ENCODE measurements at regions not wholly inside any gene's neighbourhood (a gene's known extent, or its start where the extent isn't known, plus 50 kb on each side); places are given as distances from the start of the nearest gene placed in this dataset.
A peak's percentile ranks its signal among the peaks of the same experiment; 100 is the strongest.

GRCh38 chr16:52247737-52248136 is 299.2 kb downstream of the TOX3 start:
- no peak overlapping the region for H3K4me3 Mint-ChIP-seq
- no peaks in the 10 kb centered on the region for H3K4me1 Mint-ChIP-seq

GRCh38 chr16:52238710-52239109 is 308.2 kb downstream of the TOX3 start:
- H3K9me3 Mint-ChIP-seq = peaks cover 0 to 17% (median 3%) of the 10 kb centered on the region in 6 donors
- no peak overlapping the region for H3K27ac Mint-ChIP-seq
- no peaks in the 10 kb centered on the region for H3K4me1 Mint-ChIP-seq

More at GRCh38 chr16:52247737-52248136, 299.2 kb downstream of the TOX3 start:
- no peak overlapping the region for H3K27ac Mint-ChIP-seq
- DNase-seq = no peak
- no peaks in the 10 kb centered on the region for H3K36me3 Mint-ChIP-seq
- peaks cover 0 to 33% (median 11%) of the 10 kb centered on the region in 6 donors for H3K9me3 Mint-ChIP-seq
- H3K27me3 Mint-ChIP-seq (ENCODE audit: low read depth in 3 of 3) = peaks cover 0 to 2% (median 0%) of the 10 kb centered on the region in 3 donors

DNA sequence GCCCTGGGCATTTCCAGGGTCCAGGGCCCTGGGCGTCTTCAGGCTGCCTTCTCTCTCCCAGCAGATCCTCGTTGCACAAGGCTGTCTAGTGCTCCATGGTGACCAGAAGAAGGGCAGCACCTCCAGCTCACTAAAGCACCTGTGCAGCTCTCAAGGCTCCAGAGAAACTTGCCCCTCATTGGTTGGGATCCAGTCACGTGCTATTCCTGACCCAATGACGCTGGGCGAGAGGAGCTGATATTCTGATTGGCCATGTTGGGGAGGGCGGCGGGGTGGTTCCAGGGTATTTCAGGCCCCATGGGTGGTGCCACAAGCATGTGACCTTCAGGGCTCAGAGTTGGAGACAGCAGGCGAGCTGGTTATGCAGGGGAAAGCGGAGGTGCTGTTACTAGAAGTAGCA is 309.1 kb downstream of the TOX3 start:
- no peak for DNase-seq
- peaks cover 0 to 18% (median 3%) of the 10 kb centered on the region in 6 donors for H3K9me3 Mint-ChIP-seq
- H3K4me1 Mint-ChIP-seq = no peaks in the 10 kb centered on the region
- peaks cover 0 to 2% (median 0%) of the 10 kb centered on the region in 3 donors for H3K27me3 Mint-ChIP-seq (ENCODE audit: low read depth in 3 of 3)
- no peaks in the 10 kb centered on the region for H3K36me3 Mint-ChIP-seq
- H3K27ac Mint-ChIP-seq = no peak overlapping the region
- H3K4me3 Mint-ChIP-seq = no peak overlapping the region

More at GRCh38 chr16:52238710-52239109, 308.2 kb downstream of the TOX3 start:
- no peak for DNase-seq
- no peaks in the 10 kb centered on the region for H3K36me3 Mint-ChIP-seq
- H3K4me3 Mint-ChIP-seq = no peak overlapping the region
- H3K27me3 Mint-ChIP-seq (ENCODE audit: low read depth in 3 of 3) = peaks cover 0 to 2% (median 0%) of the 10 kb centered on the region in 3 donors

GRCh38 chr16:52235186-52235585 is 311.8 kb downstream of the TOX3 start:
- no peak for DNase-seq
- H3K27me3 Mint-ChIP-seq (ENCODE audit: low read depth in 3 of 3) = peaks cover 0 to 2% (median 0%) of the 10 kb centered on the region in 3 donors
- H3K4me1 Mint-ChIP-seq = no peaks in the 10 kb centered on the region
- H3K36me3 Mint-ChIP-seq = no peaks in the 10 kb centered on the region
- no peak overlapping the region for H3K4me3 Mint-ChIP-seq
- H3K9me3 Mint-ChIP-seq = peaks cover 0 to 15% (median 3%) of the 10 kb centered on the region in 6 donors
- H3K27ac Mint-ChIP-seq = no peak overlapping the region

DNA sequence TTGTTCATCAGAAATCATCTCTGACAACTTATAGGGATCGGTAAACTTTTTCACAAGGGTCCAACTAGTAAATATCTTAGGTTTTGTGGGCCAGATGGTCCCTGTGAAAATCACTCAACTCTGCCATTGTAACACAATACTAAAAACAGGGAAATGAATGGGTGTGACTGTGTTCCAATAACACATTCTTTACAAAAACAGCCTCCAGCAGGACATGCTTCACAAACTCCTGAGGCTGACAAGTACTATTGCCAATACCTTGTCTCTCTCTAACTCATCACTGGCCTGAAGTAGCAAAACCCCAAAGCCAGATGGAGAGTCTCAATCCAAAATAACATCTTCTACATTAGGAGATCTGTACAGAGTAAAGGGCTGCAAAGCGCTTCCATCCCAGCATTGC is 312.3 kb downstream of the TOX3 start:
- Mint-ChIP-seq H3K27ac (no peak overlapping the region), H3K36me3 (no peaks in the 10 kb centered on the region), H3K9me3 (peaks cover 0 to 19% (median 3%) of the 10 kb centered on the region in 6 donors), H3K4me1 (no peaks in the 10 kb centered on the region), H3K27me3 (ENCODE audit: low read depth in 3 of 3) (peaks cover 0 to 2% (median 0%) of the 10 kb centered on the region in 3 donors), H3K4me3 (no peak overlapping the region)
- DNase-seq = no peak

GRCh38 chr16:52229471-52229870 is 317.5 kb downstream of the TOX3 start:
- peaks cover 0 to 23% (median 2%) of the 10 kb centered on the region in 6 donors for H3K9me3 Mint-ChIP-seq
- no peak overlapping the region for H3K27ac Mint-ChIP-seq

GRCh38 chr16:52227851-52228250 is 319.1 kb downstream of the TOX3 start:
- Mint-ChIP-seq H3K27ac (no peak overlapping the region), H3K36me3 (no peaks in the 10 kb centered on the region), H3K4me3 (no peak overlapping the region), H3K9me3 (peaks cover 0 to 18% (median 3%) of the 10 kb centered on the region in 6 donors), H3K27me3 (ENCODE audit: low read depth in 3 of 3) (no peaks in the 10 kb centered on the region), H3K4me1 (no peaks in the 10 kb centered on the region)
- DNase-seq = no peak

More at GRCh38 chr16:52229471-52229870, 317.5 kb downstream of the TOX3 start:
- Mint-ChIP-seq H3K36me3 (no peaks in the 10 kb centered on the region), H3K27me3 (ENCODE audit: low read depth in 3 of 3) (peaks cover 0 to 2% (median 0%) of the 10 kb centered on the region in 3 donors), H3K4me3 (no peak overlapping the region), H3K4me1 (no peaks in the 10 kb centered on the region)
- no peak for DNase-seq

- peaks cover 2 to 4% (median 4%) of the 10 kb centered on the region in 3 donors for H3K27me3 Mint-ChIP-seq (ENCODE audit: low read depth in 3 of 3)
- no peaks in the 10 kb centered on the region for H3K36me3 Mint-ChIP-seq
- DNase-seq = no peak
- H3K4me3 Mint-ChIP-seq = no peak overlapping the region
- H3K27ac Mint-ChIP-seq = no peak overlapping the region
- H3K4me1 Mint-ChIP-seq = no peaks in the 10 kb centered on the region
- peaks cover 7 to 31% (median 13%) of the 10 kb centered on the region in 6 donors for H3K9me3 Mint-ChIP-seq
Observed at GRCh38 chr16:52212841-52213240, 334.1 kb downstream of the TOX3 start.

DNA sequence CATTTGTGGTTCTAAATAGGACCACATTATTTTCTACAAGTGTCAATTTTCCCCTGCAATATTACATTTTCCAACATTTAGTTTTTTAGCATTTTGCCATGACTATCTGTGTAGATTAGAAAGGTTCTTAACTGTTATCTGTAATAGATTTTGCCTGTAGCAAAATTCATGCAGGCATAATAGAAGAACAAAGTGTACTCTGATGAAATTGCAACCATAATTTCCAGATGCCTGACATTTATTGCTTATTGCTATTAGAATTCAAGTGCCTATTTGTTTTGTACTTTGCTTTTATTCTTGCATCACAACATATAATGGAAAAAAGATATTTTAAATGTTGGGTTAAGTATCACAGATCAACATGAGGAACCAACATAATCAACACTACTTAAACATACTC is 337.7 kb downstream of the TOX3 start:
- no peak overlapping the region for H3K27ac Mint-ChIP-seq
- no peak overlapping the region for H3K4me3 Mint-ChIP-seq
- DNase-seq = no peak
- peaks cover 2 to 26% (median 6%) of the 10 kb centered on the region in 6 donors for H3K9me3 Mint-ChIP-seq
- peaks cover 1 to 4% (median 4%) of the 10 kb centered on the region in 3 donors for H3K27me3 Mint-ChIP-seq (ENCODE audit: low read depth in 3 of 3)
- H3K36me3 Mint-ChIP-seq = no peaks in the 10 kb centered on the region
- H3K4me1 Mint-ChIP-seq = no peaks in the 10 kb centered on the region

- DNase-seq = no peak
Observed at GRCh38 chr16:52203096-52203495, 343.8 kb downstream of the TOX3 start.

GRCh38 chr16:52193441-52193840 is 353.5 kb downstream of the TOX3 start:
- no peak overlapping the region for H3K4me3 Mint-ChIP-seq
- H3K36me3 Mint-ChIP-seq = no peaks in the 10 kb centered on the region
- no peaks in the 10 kb centered on the region for H3K4me1 Mint-ChIP-seq
- no peak overlapping the region for H3K27ac Mint-ChIP-seq
- H3K27me3 Mint-ChIP-seq (ENCODE audit: low read depth in 3 of 3) = peaks cover 0 to 2% (median 1%) of the 10 kb centered on the region in 3 donors
- no peak for DNase-seq
- H3K9me3 Mint-ChIP-seq = peaks cover 0 to 1% (median 0%) of the 10 kb centered on the region in 6 donors

More at GRCh38 chr16:52203096-52203495, 343.8 kb downstream of the TOX3 start:
- Mint-ChIP-seq H3K4me1 (no peaks in the 10 kb centered on the region), H3K9me3 (peaks cover 0 to 19% (median 2%) of the 10 kb centered on the region in 6 donors), H3K27me3 (ENCODE audit: low read depth in 3 of 3) (peaks cover 0 to 2% (median 1%) of the 10 kb centered on the region in 3 donors), H3K36me3 (no peaks in the 10 kb centered on the region), H3K27ac (no peak overlapping the region), H3K4me3 (no peak overlapping the region)

DNA sequence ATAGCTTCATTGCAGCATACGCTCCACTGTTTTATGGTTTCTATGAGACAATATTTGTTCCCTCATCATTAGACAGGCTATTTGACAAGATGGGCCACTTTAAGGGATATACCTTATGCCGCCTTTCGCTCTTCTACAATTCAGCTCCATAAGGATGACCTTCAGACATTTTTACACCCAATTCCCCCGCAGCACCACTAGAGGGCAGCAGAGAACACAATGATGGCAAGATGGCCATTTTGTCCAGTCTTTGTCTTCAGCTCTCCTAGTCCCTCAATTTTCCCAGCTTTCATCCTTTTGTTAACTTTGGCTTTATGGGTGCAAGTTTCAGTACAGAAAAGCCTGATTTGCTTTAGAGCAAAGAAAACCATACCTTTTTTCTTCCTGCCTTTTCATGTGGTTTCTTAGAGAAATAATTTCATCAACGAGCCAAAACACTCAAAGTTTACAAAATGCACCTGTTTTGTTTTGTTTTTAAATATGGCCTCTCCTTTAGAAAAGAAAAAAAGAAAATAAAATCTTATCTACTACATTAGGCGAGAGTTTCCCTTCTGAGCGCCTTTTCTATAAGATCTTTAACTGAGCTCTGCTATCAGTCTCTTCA is 355.3 kb downstream of the TOX3 start:
- Mint-ChIP-seq H3K4me3 (no peak overlapping the region), H3K27ac (no peak overlapping the region), H3K27me3 (ENCODE audit: low read depth in 3 of 3) (peaks cover 0 to 2% (median 0%) of the 10 kb centered on the region in 3 donors), H3K9me3 (no peaks in the 10 kb centered on the region), H3K4me1 (no peaks in the 10 kb centered on the region), H3K36me3 (no peaks in the 10 kb centered on the region)
- peak in 2 of 3 donors; percentile 26 to 38 for DNase-seq

DNA sequence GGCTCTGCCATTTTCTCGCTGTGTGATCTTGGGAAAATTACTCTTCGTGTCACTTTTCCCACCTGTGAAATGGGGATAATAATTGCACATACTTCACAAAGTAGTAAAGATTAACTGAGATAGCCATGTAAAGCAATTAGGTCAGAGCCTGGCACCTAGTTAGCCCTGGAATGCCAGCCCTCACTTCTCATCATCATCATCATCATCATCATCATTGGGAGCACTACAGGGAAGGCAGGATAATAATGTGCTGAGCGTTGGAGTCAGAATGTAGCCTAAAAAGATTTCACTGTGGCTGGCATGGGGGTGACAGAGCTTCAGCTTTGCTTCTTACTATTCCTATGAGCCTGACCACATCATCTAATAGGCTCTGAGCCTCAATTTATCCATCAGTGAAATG is 362.6 kb downstream of the TOX3 start:
- Mint-ChIP-seq H3K27me3 (ENCODE audit: low read depth in 3 of 3) (no peaks in the 10 kb centered on the region), H3K27ac (no peak overlapping the region), H3K4me3 (no peak overlapping the region), H3K9me3 (peaks cover 0 to 4% (median 0%) of the 10 kb centered on the region in 6 donors), H3K36me3 (no peaks in the 10 kb centered on the region), H3K4me1 (no peaks in the 10 kb centered on the region)
- DNase-seq = no peak

GRCh38 chr16:52182840-52183239 is 364.1 kb downstream of the TOX3 start:
- no peaks in the 10 kb centered on the region for H3K36me3 Mint-ChIP-seq
- peaks cover 0 to 1% (median 0%) of the 10 kb centered on the region in 3 donors for H3K27me3 Mint-ChIP-seq (ENCODE audit: low read depth in 3 of 3)
- H3K27ac Mint-ChIP-seq = no peak overlapping the region
- no peak overlapping the region for H3K4me3 Mint-ChIP-seq
- H3K4me1 Mint-ChIP-seq = no peaks in the 10 kb centered on the region
- no peak for DNase-seq
- peaks cover 0 to 4% (median 0%) of the 10 kb centered on the region in 6 donors for H3K9me3 Mint-ChIP-seq

GRCh38 chr16:52174168-52174567 is 372.8 kb downstream of the TOX3 start:
- Mint-ChIP-seq H3K4me3 (no peak overlapping the region), H3K9me3 (peaks cover 0 to 13% (median 4%) of the 10 kb centered on the region in 6 donors), H3K4me1 (no peaks in the 10 kb centered on the region), H3K27me3 (ENCODE audit: low read depth in 3 of 3) (peaks cover 0 to 4% (median 0%) of the 10 kb centered on the region in 3 donors), H3K27ac (no peak overlapping the region), H3K36me3 (no peaks in the 10 kb centered on the region)
- no peak for DNase-seq

All from immature natural killer cell (primary cell).